HG03439 (cell line): ENCODE measurements at regions not wholly inside any gene's neighbourhood (a gene's known extent, or its start where the extent isn't known, plus 50 kb on each side); places are given as distances from the start of the nearest gene placed in this dataset.

Source experiments
- ATAC-seq: cut with Tn5 transposase; IDR thresholded peaks from one replicate; pipeline ENCODE4 v1.9.1; 2021; ENCODE audit warnings: mild to moderate bottlenecking, moderate library complexity; ENCODE audit not compliant: unreplicated experiment

DNA sequence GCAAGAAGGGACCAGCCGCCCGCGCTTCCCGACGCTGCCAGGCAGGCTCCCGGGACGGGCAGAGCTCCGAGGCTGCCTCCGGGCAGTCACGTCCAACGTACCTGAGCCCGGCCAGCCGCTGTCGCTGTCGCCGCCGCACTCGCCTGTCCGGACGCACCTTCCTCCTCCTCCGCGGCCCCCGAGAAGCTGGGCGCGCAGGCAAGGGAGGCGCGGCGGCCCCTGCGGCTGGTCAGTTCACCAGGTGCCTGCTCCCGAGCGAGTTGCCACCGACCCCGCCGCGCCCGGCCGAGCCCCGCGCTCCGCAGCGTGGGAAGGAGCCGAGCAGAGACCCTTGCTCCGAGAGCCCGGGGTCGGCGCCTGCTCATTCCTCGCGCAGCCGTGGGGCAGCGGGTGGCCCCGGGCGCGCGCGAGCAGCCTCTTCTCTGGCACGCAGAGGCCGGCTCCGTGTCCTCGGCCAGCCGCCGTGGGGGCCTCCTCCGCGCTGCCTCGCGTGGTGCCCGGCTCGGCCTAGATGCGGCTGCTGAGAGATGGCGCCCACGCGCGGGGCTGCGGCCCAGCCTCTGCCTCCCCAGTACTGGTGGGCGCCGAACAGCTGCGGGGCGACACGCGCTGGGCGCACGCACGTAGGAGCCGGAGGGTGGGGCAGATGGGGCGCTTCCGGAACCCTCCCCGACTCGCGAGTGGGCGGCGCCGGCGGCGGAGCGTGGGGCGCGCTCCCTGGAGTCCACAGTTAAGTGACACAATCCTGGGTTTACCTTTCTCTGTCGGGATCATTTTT is 419.4 kb downstream of the UQCRFS1 start:
- ATAC-seq = no peak

- ATAC-seq = no peak
These were observed 427.0 kb downstream of the UQCRFS1 start for GRCh38 chr19:28785971-28786370.

DNA sequence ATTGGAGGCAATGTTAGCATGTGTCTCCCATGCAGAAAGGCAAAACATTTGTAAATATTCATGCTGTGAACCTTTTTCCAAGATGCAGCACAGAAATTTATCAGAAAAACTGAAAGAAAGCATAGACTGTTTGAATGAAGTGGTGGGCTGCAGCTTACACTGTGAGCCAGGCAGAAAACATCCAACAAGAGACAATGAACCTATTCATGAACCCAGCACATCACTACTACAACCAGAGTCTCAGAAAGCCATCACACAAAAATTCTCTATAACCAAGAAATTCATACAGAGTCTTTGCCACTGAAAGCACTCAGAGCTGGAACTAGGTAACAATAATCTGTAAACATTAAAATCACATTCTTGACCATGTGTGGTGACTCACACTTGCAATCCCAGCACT is 448.9 kb downstream of the UQCRFS1 start:
- ATAC-seq = no peak

DNA sequence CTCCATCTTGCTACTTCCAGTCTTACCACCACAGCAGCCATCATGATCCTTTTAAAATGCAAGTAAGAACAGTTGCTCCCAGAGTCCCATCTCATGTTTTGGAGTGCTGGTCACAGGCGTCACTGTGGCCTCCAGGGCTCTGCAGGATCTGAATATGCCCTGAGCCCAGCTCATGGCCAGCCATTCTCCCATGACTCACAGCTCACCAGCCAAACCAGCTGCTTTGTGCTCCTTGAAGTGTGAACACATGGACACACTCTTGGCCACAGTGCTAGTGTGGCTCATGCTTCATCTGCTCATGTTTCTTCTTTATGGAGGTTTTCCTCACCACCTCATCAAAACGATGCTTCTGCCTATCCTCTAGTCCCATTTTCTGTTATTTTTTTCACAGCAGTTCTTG is 466.5 kb downstream of the UQCRFS1 start:
- ATAC-seq = no peak

DNA sequence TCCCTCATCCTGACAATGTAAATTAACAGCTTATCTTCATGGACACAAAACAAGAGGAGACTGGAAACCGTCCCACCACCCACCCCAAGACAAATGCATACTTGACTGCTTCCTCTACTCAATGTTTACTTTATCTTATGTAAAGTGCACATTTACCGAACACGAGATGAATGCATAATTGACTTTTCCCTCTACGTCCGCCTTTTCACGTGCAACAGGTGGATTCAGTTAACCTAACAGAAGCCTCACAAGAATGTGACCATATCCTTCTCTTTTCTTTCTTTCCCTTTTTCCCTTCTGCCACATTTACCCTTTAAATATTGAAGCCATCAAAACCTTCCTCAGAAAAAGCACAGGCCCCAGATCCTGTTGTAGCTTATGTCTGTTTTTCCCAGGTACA is 468.0 kb downstream of the UQCRFS1 start:
- ATAC-seq = no peak

DNA sequence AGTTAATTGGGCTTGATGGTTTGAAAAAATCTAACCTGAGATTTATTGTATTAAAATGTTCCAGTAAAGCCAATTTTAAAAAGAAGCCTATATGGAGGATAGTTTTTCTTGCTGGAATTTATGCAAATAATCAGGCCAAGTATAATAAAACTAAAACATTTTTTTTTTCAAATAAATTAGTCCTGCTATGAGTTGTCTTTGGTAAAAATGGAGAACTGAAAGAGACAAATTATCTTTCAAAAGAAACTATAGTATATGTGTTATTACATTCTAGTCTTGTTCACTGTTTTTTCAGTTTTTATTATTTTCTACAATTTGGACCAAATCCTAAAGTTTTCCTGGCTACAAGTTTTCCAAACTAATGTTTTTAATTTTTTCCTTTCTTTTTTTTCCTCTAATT is 468.9 kb downstream of the UQCRFS1 start:
- ATAC-seq = no peak

DNA sequence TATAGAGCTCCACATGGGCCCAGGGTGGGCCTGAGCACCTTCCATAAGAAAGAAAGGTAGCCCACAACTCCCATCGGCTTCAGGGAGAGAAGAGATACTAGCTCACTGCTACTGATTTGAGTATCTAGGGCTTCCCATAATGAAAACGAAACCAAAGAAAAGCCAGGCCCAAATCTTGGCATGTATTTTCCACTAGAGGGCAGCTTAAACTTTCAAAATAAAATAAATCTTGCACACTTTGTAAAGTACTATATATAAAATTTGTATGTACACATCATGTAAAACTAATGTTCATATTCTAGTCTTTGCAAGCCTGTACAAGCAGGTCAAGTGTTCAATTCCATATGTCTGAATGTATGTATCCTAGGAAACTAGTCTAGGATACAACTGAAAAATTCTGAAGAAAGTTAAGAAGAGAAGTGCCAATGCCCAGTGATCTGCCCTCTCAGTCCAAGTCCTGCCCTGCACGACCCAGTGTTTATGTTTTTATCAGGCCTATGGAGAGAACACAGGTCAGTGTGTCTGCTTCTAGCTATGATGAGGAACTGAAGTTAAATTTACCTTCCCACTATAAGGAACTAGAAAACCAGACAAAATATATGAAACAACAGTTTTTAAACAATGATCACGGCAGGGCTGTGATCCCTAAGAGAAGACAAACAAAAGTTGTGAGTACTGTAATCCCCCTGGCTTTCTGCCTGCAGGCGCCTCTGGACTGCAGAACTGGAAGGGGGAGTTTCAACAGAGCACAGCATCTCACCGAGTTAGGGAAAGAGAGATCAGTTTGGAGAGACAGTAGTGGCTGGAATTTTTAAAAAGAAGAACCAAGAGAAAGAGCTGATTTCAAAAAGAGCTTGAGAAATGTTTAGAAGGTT is 475.7 kb downstream of the UQCRFS1 start:
- ATAC-seq = no peak

GRCh38 chr19:28736528-28736927 is 476.4 kb downstream of the UQCRFS1 start:
- ATAC-seq = no peak

DNA sequence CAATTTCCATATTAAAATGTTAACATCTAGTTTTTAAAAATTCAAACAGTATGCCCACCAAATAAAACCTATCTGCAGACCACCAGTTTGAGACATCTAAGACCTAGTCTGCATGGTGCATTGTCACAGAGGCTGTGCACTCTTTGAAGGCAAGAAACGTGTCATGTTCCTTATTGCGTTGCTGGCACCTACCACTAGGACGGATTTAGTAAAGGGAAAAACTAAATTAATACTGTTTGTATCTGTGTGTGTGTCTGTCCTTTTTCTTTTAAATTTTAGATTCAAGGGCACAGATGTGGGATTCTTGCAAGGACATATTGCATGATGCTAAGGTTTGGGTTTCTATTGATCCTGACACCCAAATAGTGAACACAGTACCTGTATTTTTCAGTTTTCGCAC is 481.4 kb downstream of the UQCRFS1 start:
- no peak for ATAC-seq

- no peak for ATAC-seq
These were observed 482.0 kb downstream of the UQCRFS1 start for GRCh38 chr19:28730791-28731512.

- ATAC-seq = no peak
These were observed 485.3 kb downstream of the UQCRFS1 start for GRCh38 chr19:28727480-28728159.

- ATAC-seq = no peak
These were observed 486.1 kb downstream of the UQCRFS1 start for GRCh38 chr19:28726533-28727479.

DNA sequence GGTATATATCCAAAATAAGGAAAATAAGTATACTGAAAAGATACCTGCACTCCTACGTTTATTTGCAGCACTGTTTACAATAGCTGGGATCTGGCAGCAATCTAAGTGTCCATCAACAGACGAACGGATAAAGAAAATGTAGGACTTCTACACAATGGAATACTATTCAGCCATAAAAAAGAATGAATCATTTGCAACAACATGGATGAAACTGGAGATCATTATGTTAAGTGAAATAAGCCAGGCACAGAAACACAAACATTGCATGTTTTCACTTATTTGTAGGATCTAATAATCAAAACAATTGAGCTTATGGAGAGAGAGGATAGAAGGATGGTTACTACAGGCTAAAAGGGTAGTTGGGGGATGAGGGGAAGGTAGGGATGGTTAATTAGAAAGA is 494.0 kb downstream of the UQCRFS1 start:
- ATAC-seq = no peak

GRCh38 chr19:28715157-28715556 is 497.8 kb downstream of the UQCRFS1 start:
- no peak for ATAC-seq

GRCh38 chr19:28711411-28711810 is 501.5 kb downstream of the UQCRFS1 start:
- ATAC-seq = no peak

DNA sequence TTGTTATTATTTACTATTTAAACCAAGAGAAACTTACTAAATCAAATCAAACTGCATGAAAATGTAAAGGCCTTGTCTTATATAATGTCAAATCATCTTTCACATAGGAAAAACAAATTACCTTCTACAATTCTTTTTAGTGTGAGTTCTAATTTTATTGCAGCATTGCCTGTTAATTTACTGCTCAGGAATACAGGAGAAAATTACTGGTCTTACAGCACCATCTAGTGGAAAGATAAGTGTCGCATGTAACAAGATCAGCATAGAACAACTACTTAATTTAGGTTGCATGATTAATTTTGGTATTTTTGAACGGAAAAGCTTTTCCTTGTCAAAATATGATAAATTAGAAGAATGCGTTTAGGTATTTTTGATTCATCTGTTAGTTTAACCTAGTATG is 502.7 kb downstream of the UQCRFS1 start:
- ATAC-seq = no peak

GRCh38 chr19:28706693-28707092 is 506.3 kb downstream of the UQCRFS1 start:
- no peak for ATAC-seq

DNA sequence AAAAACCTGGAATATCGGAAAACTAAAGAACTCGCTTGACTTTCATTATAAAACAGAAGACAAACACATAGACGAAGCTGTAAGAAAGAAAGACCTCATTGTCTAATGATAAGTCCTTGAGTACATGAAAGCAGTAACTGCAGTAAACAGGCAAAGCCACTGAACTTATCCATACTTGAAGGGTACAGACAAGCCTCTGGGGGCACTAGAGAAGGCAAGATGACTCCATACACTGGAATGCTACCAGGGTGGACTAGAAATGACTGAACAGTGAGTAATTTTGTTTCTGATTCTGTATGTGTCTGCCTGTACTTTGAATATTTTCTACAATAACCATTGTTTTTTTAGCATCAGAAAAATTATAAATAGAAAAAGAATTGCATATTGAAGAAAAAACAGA is 507.9 kb downstream of the UQCRFS1 start:
- ATAC-seq = no peak

- no peak for ATAC-seq
These were observed 509.5 kb downstream of the UQCRFS1 start for GRCh38 chr19:28703400-28703956.

- ATAC-seq = no peak
These were observed 511.5 kb downstream of the UQCRFS1 start for GRCh38 chr19:28701491-28701890.
